ENCODE measurements at regions not wholly inside any gene's neighbourhood (a gene's known extent, or its start where the extent isn't known, plus 50 kb on each side); places are given as distances from the start of the nearest gene placed in this dataset.

- Histone ChIP-seq H3K4me2 (ENCODE audit: insufficient read depth in 1 of 2, low read depth in 2 of 2, low read length in 2 of 2) (no peak overlapping the region), H3K9me3 (ENCODE audit: insufficient read depth in 2 of 2, low read depth in 1 of 2, low read length in 1 of 2) (no peaks in the 10 kb centered on the region), H3K27me3 (replicated peaks in 1 of 4; ENCODE audit: control insufficient read depth in 3 of 4, extremely low read depth in 1 of 4, insufficient read depth in 3 of 4, low read length in 3 of 4) (no peaks in the 10 kb centered on the region), H4K8ac (ENCODE audit: extremely low read depth, insufficient read depth, low read length) (no peak overlapping the region), H3K9ac (replicated peaks in 1 of 4; ENCODE audit: extremely low read depth in 1 of 4, low read depth in 3 of 4, low read length in 3 of 4) (no peak overlapping the region), H3K14ac (ENCODE audit: insufficient read length) (no peak overlapping the region), H3K18ac (ENCODE audit: extremely low read depth, low read length) (no peak overlapping the region), H4K91ac (replicated peaks; ENCODE audit: insufficient read length, low read length) (no peak overlapping the region), H3K4ac (replicated peaks; ENCODE audit: insufficient read length, low read depth, low read length) (no peak overlapping the region), H2BK120ac (replicated peaks; ENCODE audit: low read depth, low read length) (no peak overlapping the region), H3K56ac (replicated peaks; ENCODE audit: insufficient read length, low read depth, low read length) (no peak overlapping the region), H3K23me2 (ENCODE audit: low read depth, low read length) (no peaks in the 10 kb centered on the region), H2BK20ac (ENCODE audit: low read length) (no peak overlapping the region), H3K36me3 (ENCODE audit: control insufficient read depth in 2 of 4, insufficient read depth in 4 of 4, low read length in 3 of 4) (no peaks in the 10 kb centered on the region), H3K4me3 (ENCODE audit: extremely low read depth in 1 of 4, insufficient read depth in 2 of 4, low read depth in 3 of 4, low read length in 4 of 4) (no peak overlapping the region), H3K4me1 (replicated peaks in 1 of 4; ENCODE audit: control insufficient read depth in 3 of 4, insufficient read depth in 4 of 4, low read length in 3 of 4) (peaks cover 0 to 12% (median 4%) of the 10 kb centered on the region in 4 experiments; a peak in 6 of 7 replicates), H3K79me2 (ENCODE audit: control insufficient read depth in 1 of 2, insufficient read depth in 2 of 2, low read length in 2 of 2) (no peaks in the 10 kb centered on the region), H2AFZ (ENCODE audit: low read length) (no peak overlapping the region), H4K5ac (ENCODE audit: insufficient read length, low read depth, low read length) (no peak overlapping the region), H2BK15ac (ENCODE audit: low read length) (no peak overlapping the region), H2AK5ac (ENCODE audit: low read depth, low read length) (no peak overlapping the region), H3K27ac (ENCODE audit: low read depth, low read length) (no peak overlapping the region), H3K23ac (ENCODE audit: insufficient read length) (no peak overlapping the region), H4K20me1 (replicated peaks in 1 of 2; ENCODE audit: control insufficient read depth in 1 of 2, insufficient read depth in 2 of 2, low read length in 2 of 2) (no peaks in the 10 kb centered on the region), H2BK12ac (ENCODE audit: low read depth, low read length) (no peak overlapping the region), H2BK5ac (ENCODE audit: low read depth, low read length) (no peak overlapping the region), H3K79me1 (ENCODE audit: low read depth, low read length) (no peaks in the 10 kb centered on the region)
- ChIA-PET POLR2A (ENCODE audit: partially characterized antibody) (interaction anchor here (0.9 kb wide), 1 partner anchor 287 kb away, joined by 3 read pairs; the partner anchor contains the start of gene TRIM59), CTCF (ENCODE audit: partially characterized antibody) (interaction anchor here (0.6 to 3.1 kb wide), 24 partner anchors 9 to 251 kb away, joined by 3 to 14 read pairs (median 4); partner anchors contain the start of gene C3orf80)
- DNase-seq (ENCODE audit: low read depth in 1 of 2, low spot score in 2 of 2) (no peak), FAIRE-seq (no peak)
- TF ChIP-seq KDM5A (IDR thresholded peaks at IDR 0.05; ENCODE audit: low read length) (no peak), RAD21 (IDR thresholded peaks at IDR 0.05 in 1 of 2, conservative IDR thresholded peaks at IDR 0.05 in 1 of 2; ENCODE audit: low read depth in 2 of 2, low read length in 2 of 2) (peak in 1 of 2 experiments; percentile 27), CTCF (IDR thresholded peaks at IDR 0.05; ENCODE audit: control extremely low read depth in 1 of 3, insufficient read depth in 1 of 3, low read depth in 1 of 3, low read length in 3 of 3) (peak in 1 of 3 experiments; percentile 9; a peak in 1 of 4 replicates)
These were observed 61.9 kb upstream of the C3orf80 start for GRCh38 chr3:160163229-160163878.

Measured in H1 (cell line).